Hepatic stellate cell (primary cell): ENCODE measurements at regions not wholly inside any gene's neighbourhood (a gene's known extent, or its start where the extent isn't known, plus 50 kb on each side); places are given as distances from the start of the nearest gene placed in this dataset.

ENCODE experiments used
- DNase-seq: peaks from one replicate; pipeline ENCODE4 v3.0.0; 2011; ENCODE audit warnings: low spot score

GRCh38 chr10:44853796-44854195, 57.3 kb upstream of the TMEM72 start:
- DNase-seq = no peak

DNA sequence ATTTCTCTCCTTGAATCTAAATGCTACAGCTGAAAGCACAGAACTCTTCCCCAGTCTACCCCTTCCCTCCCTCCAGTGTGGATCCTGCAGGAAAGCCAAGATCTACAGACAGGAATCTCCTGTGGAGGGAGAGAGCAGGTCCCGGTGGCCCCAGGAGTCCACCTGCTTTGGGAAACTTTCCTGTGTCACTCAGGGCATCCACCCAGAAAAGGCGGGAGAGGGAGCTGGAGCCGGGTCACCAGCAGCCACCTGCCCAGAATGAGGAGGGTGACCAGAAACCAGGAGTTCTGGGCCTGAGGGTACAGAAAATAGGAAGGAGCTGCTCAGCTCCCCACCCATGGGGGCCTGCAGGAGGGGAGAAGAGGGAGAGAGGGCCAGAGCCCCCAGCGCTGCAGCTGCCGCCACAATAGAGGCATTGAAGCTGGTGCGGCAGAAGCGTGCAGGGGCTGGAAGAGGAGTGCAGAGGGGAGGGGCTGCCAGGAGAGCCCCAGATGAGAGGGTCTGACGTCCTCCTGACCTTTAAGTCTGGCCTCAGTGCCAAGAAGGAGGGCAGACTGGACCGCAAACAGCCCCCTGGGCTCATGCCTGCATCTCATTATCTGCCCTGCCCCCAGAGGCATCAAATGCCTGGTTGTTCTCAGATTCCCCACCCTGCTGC, 56.3 kb upstream of the TMEM72 start:
- no peak for DNase-seq

GRCh38 chr10:44856696-44857095, 54.4 kb upstream of the TMEM72 start:
- DNase-seq = no peak

GRCh38 chr10:44857363-44858016, 53.6 kb upstream of the TMEM72 start:
- DNase-seq = peak; percentile 91

DNA sequence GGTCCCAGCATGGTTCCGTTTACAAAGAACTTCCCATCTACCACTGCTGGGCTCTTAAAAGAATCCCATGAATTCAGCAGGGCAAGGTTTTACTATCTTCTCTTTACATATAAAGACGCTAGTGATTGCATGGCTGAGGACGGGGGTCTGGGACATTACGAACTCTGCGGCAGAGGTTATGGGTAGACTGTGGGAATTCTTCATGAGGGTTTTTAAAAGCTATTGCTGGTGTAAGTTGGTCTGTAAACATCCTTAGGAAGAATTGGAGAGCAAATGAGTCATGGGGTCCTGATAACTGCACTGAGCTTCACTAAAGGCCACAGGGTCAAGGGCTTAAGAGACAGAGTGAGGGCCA, 53.1 kb upstream of the TMEM72 start:
- DNase-seq = no peak

DNA sequence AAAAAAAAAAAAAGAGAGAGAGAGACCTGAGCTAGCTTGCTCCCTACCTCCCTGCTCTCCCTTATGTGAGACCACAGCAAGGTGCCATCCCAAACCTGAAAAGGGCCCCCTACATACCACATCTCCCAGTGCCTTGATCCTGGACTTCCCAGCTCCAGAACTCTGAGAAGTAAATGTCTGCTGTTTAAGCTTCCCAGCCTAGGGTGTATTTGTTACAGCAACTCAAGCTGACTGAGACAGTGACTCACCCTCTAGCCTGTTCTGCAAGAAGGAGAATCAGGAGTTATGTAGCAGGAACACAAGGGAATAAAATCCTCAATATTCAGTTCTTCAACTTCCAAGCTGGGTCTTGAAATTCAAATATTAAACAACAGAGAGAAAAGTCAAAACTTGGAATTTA, 52.1 kb upstream of the TMEM72 start:
- DNase-seq = no peak

DNA sequence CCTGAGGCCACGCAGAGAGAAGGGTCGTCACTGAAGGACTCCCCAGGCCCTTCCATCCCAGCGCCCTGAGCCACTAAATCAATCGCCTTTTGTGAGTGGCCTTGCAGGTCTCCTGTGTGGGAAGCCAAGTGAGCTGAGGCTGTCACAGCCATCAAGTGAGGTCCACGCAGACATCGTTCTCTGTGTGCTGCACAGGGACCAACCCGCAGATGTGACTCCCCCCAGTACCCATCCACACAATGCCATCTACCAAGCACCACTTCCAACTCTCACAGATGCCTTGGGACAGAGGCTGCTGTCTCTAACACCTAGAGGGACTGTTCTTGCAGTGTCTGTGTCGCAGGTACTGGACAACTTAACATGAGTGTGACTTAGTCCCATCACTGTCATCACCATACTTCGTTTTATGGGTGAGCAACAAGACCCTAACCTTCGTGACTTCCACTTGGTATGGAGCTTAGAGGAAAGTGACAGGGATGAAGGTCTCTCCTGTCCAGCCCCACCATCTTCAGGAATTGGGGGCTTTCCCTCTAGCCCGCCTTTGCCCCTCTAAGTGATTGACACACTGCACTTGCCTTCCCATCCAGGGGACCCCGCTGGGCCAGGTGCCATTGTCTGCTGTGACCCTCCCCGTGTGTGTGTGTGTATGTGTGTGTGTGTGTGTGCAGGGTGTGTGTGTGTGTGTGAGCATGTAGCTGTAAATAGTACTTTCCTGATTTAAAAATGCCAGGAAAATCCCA, 51.4 kb upstream of the TMEM72 start:
- DNase-seq = no peak

DNA sequence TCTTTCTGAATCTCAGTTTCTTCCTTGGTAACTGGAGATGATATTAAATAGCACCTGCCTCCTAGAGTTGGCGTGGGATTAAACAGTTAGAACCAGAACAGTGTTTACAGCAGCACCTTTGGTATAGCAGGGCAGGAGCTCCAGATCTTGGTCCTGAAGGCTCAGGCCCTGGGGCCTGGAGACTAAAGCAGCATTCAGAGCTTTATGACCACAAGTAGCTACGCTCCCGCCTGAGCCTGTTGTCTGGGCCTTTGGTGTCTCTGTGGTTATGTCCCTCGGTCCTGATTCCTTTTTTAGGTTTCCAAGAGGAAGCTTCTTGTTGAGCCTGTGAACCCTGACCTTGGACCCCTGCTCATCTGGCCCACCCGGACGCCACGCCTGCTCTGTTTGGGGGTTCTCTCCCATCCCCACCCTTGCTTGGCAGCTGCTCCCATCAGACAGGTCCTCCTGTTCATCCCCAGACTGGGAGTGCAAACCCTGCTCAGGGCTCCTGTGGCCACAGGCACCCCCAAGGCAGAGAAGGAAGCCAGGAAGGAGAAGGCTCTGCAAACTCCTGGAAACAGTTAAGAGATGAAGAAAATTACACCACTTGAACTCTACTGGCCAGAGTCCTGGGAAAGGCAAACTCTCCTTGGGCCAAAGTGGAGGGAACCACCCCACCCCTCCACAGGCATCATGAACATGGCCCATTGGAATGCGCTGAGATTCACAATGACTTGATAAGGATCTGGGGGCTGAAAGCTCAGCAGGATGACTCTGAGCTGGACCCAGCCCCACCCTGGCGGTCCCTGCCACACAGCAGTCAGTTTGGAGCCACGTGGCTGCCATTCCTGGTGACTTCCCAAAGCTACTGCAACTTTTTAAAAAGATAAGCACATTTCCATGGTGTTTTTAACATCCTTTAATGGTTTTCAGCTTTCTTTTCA, 50.1 kb upstream of the TMEM72 start:
- DNase-seq = peak; percentile 96
